Breast epithelium (tissue), 3 donors: ENCODE measurements at regions not wholly inside any gene's neighbourhood (a gene's known extent, or its start where the extent isn't known, plus 50 kb on each side); places are given as distances from the start of the nearest gene placed in this dataset.

Experiments used
- POLR2A ChIP-seq: fragments of 450-650 bp; IDR thresholded peaks from one replicate; pipeline ENCODE4 v1.6.1; 2016; ENCODE audit warnings: antibody characterized with exemption, mild to moderate bottlenecking, moderate library complexity
- TF ChIP-seq, protein P1 (sequence below), 3 donors: fragments of 450-650 bp; IDR thresholded peaks; one replicate each; pipeline ENCODE4 v1.5.1; 2016 to 2017; ENCODE audit warnings: antibody characterized with exemption in 3 of 3, mild to moderate bottlenecking in 3 of 3, moderate library complexity in 3 of 3

- no peak for TF ChIP-seq POLR2A
- TF ChIP-seq, protein P1, sequence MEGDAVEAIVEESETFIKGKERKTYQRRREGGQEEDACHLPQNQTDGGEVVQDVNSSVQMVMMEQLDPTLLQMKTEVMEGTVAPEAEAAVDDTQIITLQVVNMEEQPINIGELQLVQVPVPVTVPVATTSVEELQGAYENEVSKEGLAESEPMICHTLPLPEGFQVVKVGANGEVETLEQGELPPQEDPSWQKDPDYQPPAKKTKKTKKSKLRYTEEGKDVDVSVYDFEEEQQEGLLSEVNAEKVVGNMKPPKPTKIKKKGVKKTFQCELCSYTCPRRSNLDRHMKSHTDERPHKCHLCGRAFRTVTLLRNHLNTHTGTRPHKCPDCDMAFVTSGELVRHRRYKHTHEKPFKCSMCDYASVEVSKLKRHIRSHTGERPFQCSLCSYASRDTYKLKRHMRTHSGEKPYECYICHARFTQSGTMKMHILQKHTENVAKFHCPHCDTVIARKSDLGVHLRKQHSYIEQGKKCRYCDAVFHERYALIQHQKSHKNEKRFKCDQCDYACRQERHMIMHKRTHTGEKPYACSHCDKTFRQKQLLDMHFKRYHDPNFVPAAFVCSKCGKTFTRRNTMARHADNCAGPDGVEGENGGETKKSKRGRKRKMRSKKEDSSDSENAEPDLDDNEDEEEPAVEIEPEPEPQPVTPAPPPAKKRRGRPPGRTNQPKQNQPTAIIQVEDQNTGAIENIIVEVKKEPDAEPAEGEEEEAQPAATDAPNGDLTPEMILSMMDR (IDR thresholded peaks at IDR 0.05): no peak
These were observed 164.1 kb downstream of the EFNB1 start for GRCh38 chrX:68992821-68993397.
